ELF-1 (cell line): ENCODE measurements at regions not wholly inside any gene's neighbourhood (a gene's known extent, or its start where the extent isn't known, plus 50 kb on each side); places are given as distances from the start of the nearest gene placed in this dataset.
A peak's percentile ranks its signal among the peaks of the same experiment; 100 is the strongest.

Source experiments
- DNase-seq: peaks from one replicate; pipeline ENCODE4 v3.0.0-alpha.2; 2016; ENCODE audit warnings: low read depth, low spot score

- DNase-seq, result peak; percentile 31
These were observed 276.3 kb upstream of the GJB5 start for GRCh38 chr1:34478515-34479076.

GRCh38 chr1:34479731-34480130 lies 275.1 kb upstream of the GJB5 start:
- DNase-seq, result no peak

GRCh38 chr1:34488080-34488708 lies 266.7 kb upstream of the GJB5 start:
- DNase-seq, result no peak

GRCh38 chr1:34500451-34500850 lies 254.4 kb upstream of the GJB5 start:
- peak; percentile 39 for DNase-seq

- no peak for DNase-seq
These were observed 243.0 kb upstream of the GJB5 start for GRCh38 chr1:34511802-34512201.

GRCh38 chr1:34518146-34518699 lies 236.6 kb upstream of the GJB5 start:
- no peak for DNase-seq

- no peak for DNase-seq
These were observed 234.7 kb upstream of the GJB5 start for GRCh38 chr1:34520111-34520510.

GRCh38 chr1:34524783-34525182 lies 230.1 kb upstream of the GJB5 start:
- no peak for DNase-seq

GRCh38 chr1:34529935-34530859 lies 224.7 kb upstream of the GJB5 start:
- no peak for DNase-seq

- DNase-seq, result no peak
These were observed 222.7 kb upstream of the GJB5 start for GRCh38 chr1:34532113-34532512.

- no peak for DNase-seq
These were observed 216.4 kb upstream of the GJB5 start for GRCh38 chr1:34538481-34538880.

GRCh38 chr1:34547046-34547674 lies 207.7 kb upstream of the GJB5 start:
- peak; percentile 52 for DNase-seq

- peak; percentile 52 for DNase-seq
These were observed 205.6 kb upstream of the GJB5 start for GRCh38 chr1:34549199-34549598.

GRCh38 chr1:34578306-34578705 lies 176.5 kb upstream of the GJB5 start:
- no peak for DNase-seq

GRCh38 chr1:34582356-34582755 lies 172.5 kb upstream of the GJB5 start:
- no peak for DNase-seq

GRCh38 chr1:34587761-34588160 lies 167.1 kb upstream of the GJB5 start:
- no peak for DNase-seq

GRCh38 chr1:34590211-34590623 lies 164.6 kb upstream of the GJB5 start:
- DNase-seq, result peak; percentile 41

GRCh38 chr1:34591751-34592629 lies 162.9 kb upstream of the GJB5 start:
- DNase-seq, result no peak

- DNase-seq, result peak; percentile 77
These were observed 156.9 kb upstream of the GJB5 start for GRCh38 chr1:34597877-34598514.

- no peak for DNase-seq
These were observed 151.9 kb upstream of the GJB5 start for GRCh38 chr1:34602907-34603306.
